ENCODE measurements at regions not wholly inside any gene's neighbourhood (a gene's known extent, or its start where the extent isn't known, plus 50 kb on each side); places are given as distances from the start of the nearest gene placed in this dataset.

DNA sequence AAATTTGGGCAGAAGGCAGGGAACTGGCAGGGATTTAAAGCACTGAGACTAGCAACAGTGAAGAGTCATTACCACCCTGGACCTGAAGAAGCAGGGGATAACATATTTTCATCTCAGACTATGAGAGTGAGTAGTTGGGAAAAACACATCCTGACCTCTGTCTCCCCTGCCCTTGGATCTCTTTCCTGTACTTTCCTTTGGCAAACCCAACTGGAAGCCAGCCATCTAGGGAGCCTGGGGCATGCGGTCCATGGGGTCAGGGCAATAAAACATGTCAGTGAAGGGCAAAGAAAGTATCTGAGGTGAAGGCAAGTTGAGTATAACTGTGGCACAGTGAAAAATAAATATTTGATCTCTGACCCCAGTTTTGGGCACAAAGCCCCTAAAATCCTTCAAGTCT is 698.2 kb downstream of the DOK5 start:
- TF ChIP-seq, protein P1, sequence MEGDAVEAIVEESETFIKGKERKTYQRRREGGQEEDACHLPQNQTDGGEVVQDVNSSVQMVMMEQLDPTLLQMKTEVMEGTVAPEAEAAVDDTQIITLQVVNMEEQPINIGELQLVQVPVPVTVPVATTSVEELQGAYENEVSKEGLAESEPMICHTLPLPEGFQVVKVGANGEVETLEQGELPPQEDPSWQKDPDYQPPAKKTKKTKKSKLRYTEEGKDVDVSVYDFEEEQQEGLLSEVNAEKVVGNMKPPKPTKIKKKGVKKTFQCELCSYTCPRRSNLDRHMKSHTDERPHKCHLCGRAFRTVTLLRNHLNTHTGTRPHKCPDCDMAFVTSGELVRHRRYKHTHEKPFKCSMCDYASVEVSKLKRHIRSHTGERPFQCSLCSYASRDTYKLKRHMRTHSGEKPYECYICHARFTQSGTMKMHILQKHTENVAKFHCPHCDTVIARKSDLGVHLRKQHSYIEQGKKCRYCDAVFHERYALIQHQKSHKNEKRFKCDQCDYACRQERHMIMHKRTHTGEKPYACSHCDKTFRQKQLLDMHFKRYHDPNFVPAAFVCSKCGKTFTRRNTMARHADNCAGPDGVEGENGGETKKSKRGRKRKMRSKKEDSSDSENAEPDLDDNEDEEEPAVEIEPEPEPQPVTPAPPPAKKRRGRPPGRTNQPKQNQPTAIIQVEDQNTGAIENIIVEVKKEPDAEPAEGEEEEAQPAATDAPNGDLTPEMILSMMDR (IDR thresholded peaks at IDR 0.05), result no peak
- TF ChIP-seq POLR2A (IDR thresholded peaks at IDR 0.05) (no peak), POLR2AphosphoS5 (IDR thresholded peaks at IDR 0.05) (no peak)
